Fibroblast of pulmonary artery (primary cell): ENCODE measurements at regions not wholly inside any gene's neighbourhood (a gene's known extent, or its start where the extent isn't known, plus 50 kb on each side); places are given as distances from the start of the nearest gene placed in this dataset.

Source experiments
- DNase-seq: peaks from one replicate; pipeline ENCODE4 v3.0.0-alpha.2; 2010; ENCODE audit warnings: low read depth
- H3K4me3 ChIP-seq: replicated peaks from 2 replicates; pipeline ENCODE4 v1.5.1; 2011; ENCODE audit warnings: low read depth, mild to moderate bottlenecking, control low read depth, low read length, moderate library complexity
- CTCF ChIP-seq: IDR thresholded peaks from 2 replicates; pipeline ENCODE4 v1.5.1; 2011; ENCODE audit warnings: mild to moderate bottlenecking, control low read depth, low read length, inconsistent platforms; ENCODE audit errors: missing control alignments

GRCh38 chr2:175855794-175856453 is 146.1 kb downstream of the LNPK start:
- no peak for TF ChIP-seq CTCF
- no peak for DNase-seq
- H3K4me3 ChIP-seq = no peak overlapping the region

DNA sequence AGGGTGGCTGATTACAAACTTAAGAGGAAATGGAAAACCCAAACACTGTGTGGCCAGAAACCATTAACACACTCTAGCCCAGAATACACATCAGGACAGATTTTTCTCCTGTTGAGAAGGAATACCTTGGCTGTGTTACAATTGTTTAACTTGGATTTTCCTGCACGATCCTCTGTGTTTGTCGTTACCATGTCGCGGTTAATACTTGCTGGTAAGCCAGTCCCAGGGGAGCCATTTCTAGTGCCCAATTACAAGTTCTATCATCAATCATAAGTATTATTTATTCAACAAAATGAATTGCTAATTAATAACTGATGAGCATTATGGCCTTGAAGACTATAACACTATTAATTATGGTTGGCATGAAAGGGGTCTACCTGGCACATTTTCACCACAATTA is 146.8 kb downstream of the LNPK start:
- no peak overlapping the region for H3K4me3 ChIP-seq
- no peak for DNase-seq
- TF ChIP-seq CTCF = no peak

DNA sequence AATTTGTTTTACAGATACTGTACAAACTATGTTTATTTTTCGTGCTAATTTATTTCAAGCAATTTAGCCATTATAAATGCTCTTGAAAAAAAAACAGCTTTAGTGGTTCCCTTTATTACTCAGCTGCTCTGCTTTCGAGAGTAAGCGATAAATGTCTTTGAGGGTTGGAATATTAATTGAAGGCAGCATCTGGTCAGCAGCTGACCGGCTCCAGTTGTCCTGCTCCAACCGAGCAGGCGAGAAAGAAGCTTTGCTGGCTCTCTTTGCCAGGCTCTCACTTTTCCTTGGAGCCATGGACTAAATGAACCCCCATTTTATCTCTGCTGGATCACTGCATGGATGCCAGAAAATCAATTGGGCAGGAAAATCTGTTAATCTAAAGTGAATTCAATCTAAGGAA is 147.4 kb downstream of the LNPK start:
- DNase-seq = no peak
- H3K4me3 ChIP-seq = no peak overlapping the region
- no peak for TF ChIP-seq CTCF

DNA sequence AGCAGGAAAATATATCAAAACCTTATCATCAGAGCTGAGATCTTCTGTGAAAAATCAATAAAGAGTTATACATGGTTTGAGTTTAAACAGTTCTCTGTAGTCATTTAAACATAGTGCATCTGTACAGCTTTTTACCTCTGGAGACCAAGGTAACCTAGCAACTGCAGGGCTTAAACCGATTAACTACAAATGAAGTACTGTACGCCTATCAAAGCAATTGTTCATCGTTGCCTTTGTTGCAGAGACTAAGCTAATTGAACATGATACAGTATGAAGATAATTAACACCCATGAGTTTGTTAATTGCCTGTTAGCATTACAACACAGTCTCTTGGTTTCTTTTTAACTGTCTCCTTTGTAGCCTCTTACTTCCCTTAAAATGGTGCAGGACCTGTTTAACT is 147.9 kb downstream of the LNPK start:
- TF ChIP-seq CTCF = no peak
- no peak overlapping the region for H3K4me3 ChIP-seq
- no peak for DNase-seq

DNA sequence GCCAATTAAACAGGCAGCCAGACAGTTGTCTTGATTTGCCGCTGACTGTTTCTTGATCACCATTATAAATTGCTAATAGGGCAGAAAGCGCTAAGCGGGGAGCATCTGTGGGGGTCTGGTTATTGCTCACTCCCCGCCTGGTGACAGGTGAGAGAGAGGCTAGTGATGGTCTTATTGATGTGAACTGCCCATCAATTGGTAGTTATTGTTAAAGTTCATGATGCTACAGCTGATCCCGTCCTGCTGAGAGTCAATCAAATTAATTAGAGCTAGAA is 148.5 kb downstream of the LNPK start:
- H3K4me3 ChIP-seq = no peak overlapping the region
- DNase-seq = no peak
- TF ChIP-seq CTCF = no peak

DNA sequence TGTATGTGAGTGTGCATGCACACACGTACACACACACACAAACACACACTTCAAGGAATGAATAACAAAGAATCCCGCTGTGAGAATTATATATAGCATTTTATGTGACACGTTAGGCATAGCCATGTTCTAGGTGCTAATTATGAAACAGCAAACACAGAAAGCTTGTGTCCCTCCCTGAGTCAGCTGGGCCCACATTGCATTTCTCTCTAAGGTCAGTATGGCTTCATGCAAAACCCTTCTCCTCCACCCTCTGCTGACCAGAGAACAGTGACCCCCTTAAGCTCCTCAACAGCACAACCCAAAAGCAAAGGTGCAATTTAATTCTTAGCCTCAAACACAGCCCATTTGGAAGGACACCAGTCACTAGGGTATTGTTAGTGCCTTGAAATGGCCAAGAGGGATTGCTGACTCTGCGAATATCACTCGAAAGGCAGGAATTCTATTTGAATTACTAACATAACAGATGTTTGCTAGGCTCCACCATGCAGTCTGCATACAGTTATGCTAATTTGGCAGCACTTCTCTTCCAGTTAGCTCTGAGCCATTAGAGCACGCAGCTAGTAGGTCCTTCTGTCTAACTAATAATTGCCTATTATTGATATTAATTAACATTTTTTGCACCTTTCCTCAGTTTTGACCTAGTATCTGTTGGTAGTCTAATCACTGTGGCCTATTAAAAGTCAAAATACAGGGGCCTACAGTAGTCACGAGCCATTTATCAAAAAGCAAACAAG is 149.0 kb downstream of the LNPK start:
- DNase-seq = no peak
- no peak for TF ChIP-seq CTCF
- H3K4me3 ChIP-seq = no peak overlapping the region

- no peak for DNase-seq
- TF ChIP-seq CTCF = no peak
- H3K4me3 ChIP-seq = no peak overlapping the region
These were observed 154.9 kb downstream of the LNPK start for GRCh38 chr2:175847128-175847527.
